IMR-90 (cell line): ENCODE measurements at regions not wholly inside any gene's neighbourhood (a gene's known extent, or its start where the extent isn't known, plus 50 kb on each side); places are given as distances from the start of the nearest gene placed in this dataset.
A peak's percentile ranks its signal among the peaks of the same experiment; 100 is the strongest.

ENCODE experiments used
- ATAC-seq: fragments of 200-7000 bp; cut with Tn5 transposase; 2 replicates; pipeline ENCODE4 v1.9.1; 2020; ENCODE audit warnings: low read depth, mild to moderate bottlenecking, moderate library complexity
- BruUV-seq: library from RNA; stranded (reverse); fragments of 400-500 nt; replicated peaks from 2 replicates; lab custom pipeline; 2021; lab: Mats Ljungman, UMichigan
- CTCF ChIA-PET: fragments of 300-600 bp; formaldehyde crosslinking; extraction: SDS; loops from one replicate; lab custom pipeline; 2021; ENCODE audit warnings: antibody characterized with exemption; lab: Yijun Ruan, JAX
- POLR2A ChIA-PET: fragments of 300-600 bp; sonication (Branson Sonifier 250); formaldehyde crosslinking; loops from one replicate; lab custom pipeline; 2022; ENCODE audit warnings: antibody characterized with exemption; ENCODE audit not compliant: unreplicated experiment; lab: Charles Lee
- DNase-seq: peaks from one replicate; pipeline ENCODE4 v3.0.0; 2013
- H2AFZ ChIP-seq: replicated peaks from 2 replicates; pipeline ENCODE3; 2013; ENCODE audit warnings: low read length, mild to moderate bottlenecking; ENCODE audit not compliant: poor library complexity
- H2AK5ac ChIP-seq: 2 replicates; pipeline ENCODE4 v1.6.1; 2013; ENCODE audit warnings: low read depth, low read length, inconsistent platforms
- H2AK9ac ChIP-seq: replicated peaks from 2 replicates; pipeline ENCODE3; 2013; ENCODE audit warnings: mild to moderate bottlenecking, low read depth, low read length, moderate library complexity; ENCODE audit not compliant: poor library complexity
- H2BK120ac ChIP-seq: 2 replicates; pipeline ENCODE4 v1.6.1; 2013; ENCODE audit warnings: low read depth, low read length, inconsistent platforms
- H2BK15ac ChIP-seq: 3 replicates; pipeline ENCODE4 v1.6.1; 2013; ENCODE audit warnings: low read depth, low read length, inconsistent platforms
- H2BK20ac ChIP-seq: 2 replicates; pipeline ENCODE4 v1.6.1; 2013; ENCODE audit warnings: low read depth, mild to moderate bottlenecking, inconsistent platforms, low read length, moderate library complexity
- H2BK5ac ChIP-seq: 2 replicates; pipeline ENCODE4 v1.6.1; 2013; ENCODE audit warnings: mild to moderate bottlenecking, low read depth, low read length, inconsistent platforms; ENCODE audit not compliant: poor library complexity, severe bottlenecking
- H3K14ac ChIP-seq: replicated peaks from 2 replicates; pipeline ENCODE4 v1.6.1; 2013; ENCODE audit warnings: low read depth, low read length, inconsistent platforms
- H3K18ac ChIP-seq: 2 replicates; pipeline ENCODE4 v1.6.1; 2013; ENCODE audit warnings: low read depth, low read length, control low read depth
- H3K23ac ChIP-seq: 2 replicates; pipeline ENCODE4 v1.6.1; 2013; ENCODE audit warnings: low read depth, low read length, inconsistent platforms
- H3K27ac ChIP-seq: 2 replicates; pipeline ENCODE4 v1.5.1; 2013; ENCODE audit warnings: mild to moderate bottlenecking, control low read depth, low read length; ENCODE audit not compliant: insufficient read depth
- H3K27me3 ChIP-seq: 2 replicates; pipeline ENCODE4 v1.6.1; 2013; ENCODE audit warnings: low read length; ENCODE audit not compliant: control insufficient read depth, insufficient read depth
- H3K36me3 ChIP-seq: 2 replicates; pipeline ENCODE4 v1.6.1; 2013; ENCODE audit warnings: low read length, mixed read lengths; ENCODE audit not compliant: control insufficient read depth, insufficient read depth
- H3K4ac ChIP-seq: 2 replicates; pipeline ENCODE4 v1.6.1; 2013; ENCODE audit warnings: low read depth, low read length, inconsistent platforms
- H3K4me1 ChIP-seq: 2 replicates; pipeline ENCODE4 v1.6.1; 2013; ENCODE audit warnings: low read length, mixed read lengths; ENCODE audit not compliant: control insufficient read depth, insufficient read depth
- H3K4me2 ChIP-seq: 2 replicates; pipeline ENCODE4 v1.6.1; 2013; ENCODE audit warnings: low read depth, mild to moderate bottlenecking, control low read depth, low read length, moderate library complexity
- H3K4me3 ChIP-seq: 2 replicates; pipeline ENCODE4 v1.5.1; 2013; ENCODE audit warnings: low read depth, mild to moderate bottlenecking, control low read depth, low read length, moderate library complexity; ENCODE audit not compliant: insufficient read depth
- H3K56ac ChIP-seq: 2 replicates; pipeline ENCODE4 v1.6.1; 2013; ENCODE audit warnings: low read length, inconsistent platforms; ENCODE audit not compliant: insufficient read depth; ENCODE audit errors: extremely low read depth
- H3K79me1 ChIP-seq, 2 experiments: 2 replicates each; pipeline ENCODE4 v1.6.1; 2013; ENCODE audit warnings: low read length in 2 of 2, inconsistent platforms in 1 of 2, low read depth in 1 of 2
- H3K9ac ChIP-seq: 2 replicates; pipeline ENCODE4 v1.6.1; 2013; ENCODE audit warnings: low read depth, low read length, control low read depth
- H3K9me1 ChIP-seq: 2 replicates; pipeline ENCODE4 v1.6.1; 2013; ENCODE audit warnings: low read length, inconsistent platforms; ENCODE audit not compliant: insufficient read depth
- H3K9me3 ChIP-seq: 2 replicates; pipeline ENCODE4 v1.6.1; 2013; ENCODE audit warnings: low read length; ENCODE audit not compliant: control insufficient read depth, insufficient read depth
- H4K20me1 ChIP-seq: 2 replicates; pipeline ENCODE4 v1.6.1; 2013; ENCODE audit warnings: low read length, inconsistent platforms; ENCODE audit not compliant: insufficient read depth
- H4K5ac ChIP-seq: 2 replicates; pipeline ENCODE4 v1.6.1; 2013; ENCODE audit warnings: mild to moderate bottlenecking, low read depth, low read length, control low read depth
- H4K8ac ChIP-seq, 2 experiments: 2 replicates each; pipeline ENCODE4 v1.6.1; 2013; ENCODE audit warnings: low read depth in 2 of 2, low read length in 2 of 2, control low read depth in 1 of 2, inconsistent platforms in 1 of 2
- H4K91ac ChIP-seq: 2 replicates; pipeline ENCODE4 v1.6.1; 2013; ENCODE audit warnings: low read depth, low read length, inconsistent platforms; ENCODE audit not compliant: insufficient read depth
- BHLHE40 ChIP-seq: fragments of 150-350 bp; IDR thresholded peaks from 2 replicates; pipeline ENCODE4 v1.6.1; 2016; ENCODE audit warnings: mild to moderate bottlenecking, low read depth, low read length
- FOS ChIP-seq: fragments of 150-350 bp; IDR thresholded peaks from 2 replicates; pipeline ENCODE4 v1.6.1; 2016; ENCODE audit warnings: low read depth, low read length
- RCOR1 ChIP-seq: IDR thresholded peaks from 2 replicates; pipeline ENCODE4 v1.6.1; 2012; ENCODE audit warnings: mild to moderate bottlenecking, low read length, improper control_type of control experiment; ENCODE audit not compliant: insufficient replicate concordance
- WGBS, 2 experiments: methylation state at CpG; one replicate each; pipeline versions ENCODE4 v1.1.5 to v1.1.7; 2013; ENCODE audit warnings: missing lambda C conversion rate in 2 of 2; ENCODE audit not compliant: insufficient read length in 1 of 2; ENCODE audit errors: extremely low coverage in 2 of 2; 5-methylcytosine and 5-hydroxymethylcytosine counted together
- dilution Hi-C: fragments of 300-500 bp; cut with HindIII; formaldehyde crosslinking; loops from one replicate; pipeline ENCODE4 v1.14.3; 2018; ENCODE audit warnings: low sequenced_read_pairs; ENCODE audit not compliant: unreplicated experiment
- in situ Hi-C: fragments of 300-500 bp; cut with MboI; formaldehyde crosslinking; loops from 3 replicates; pipeline ENCODE4 v1.14.3; 2019; ENCODE audit warnings: low sequenced_read_pairs, inconsistent platforms, mixed read lengths
- intact Hi-C: fragments of 100-400 bp; cut with micrococcal nuclease; formaldehyde crosslinking; loops from 2 replicates; pipeline ENCODE4 v1.10.0; 2022
- TF ChIP-seq, protein P1 (sequence below): conservative IDR thresholded peaks from 2 replicates; pipeline ENCODE4 v1.5.1; 2012; ENCODE audit warnings: mild to moderate bottlenecking, low read depth, low read length, improper control_type of control experiment

DNA sequence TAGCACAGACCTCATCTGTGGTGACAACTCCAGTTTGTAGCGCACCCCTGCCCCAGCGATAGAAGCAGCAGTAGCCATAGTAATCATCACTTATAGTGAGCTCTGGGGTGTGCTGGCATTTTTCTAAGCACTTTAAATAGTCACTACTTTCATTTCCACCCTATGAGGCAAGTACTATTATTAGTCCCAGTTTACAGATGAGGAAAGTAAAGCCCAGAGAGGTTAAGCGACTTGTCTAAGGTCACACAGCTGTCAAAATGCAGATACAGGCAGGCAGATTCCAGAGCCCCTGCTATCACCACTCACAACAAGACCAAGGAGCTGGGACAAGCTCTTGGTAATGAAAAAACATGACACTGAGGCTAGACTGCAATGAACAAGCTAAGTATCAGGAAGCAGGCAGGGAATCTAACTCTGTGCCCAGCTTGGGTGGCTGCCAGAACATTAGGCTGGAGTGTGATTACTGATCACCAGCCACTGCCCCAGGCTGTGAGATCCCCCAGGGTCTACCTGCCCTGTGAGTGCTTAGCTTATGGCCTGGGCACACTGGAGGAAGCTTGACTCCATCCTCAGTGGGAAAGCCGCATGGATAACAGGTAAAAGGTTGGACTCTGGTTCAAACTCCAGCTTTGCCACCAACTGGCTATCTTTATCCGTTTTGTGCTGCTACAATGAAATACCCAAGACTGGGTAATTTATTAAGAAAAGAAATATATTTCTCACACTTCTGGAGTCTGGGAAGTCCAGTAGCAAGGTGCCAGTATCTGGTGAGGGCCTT is 561.1 kb downstream of the MN1 start:
- POLR2A ChIA-PET: no interaction called here

More for the DNA sequence above, 561.1 kb downstream of the MN1 start:
- H2BK15ac ChIP-seq: peak overlapping the region; percentile 64; the same call in 2 of the 3 replicates
- no peak overlapping the region for H2AFZ ChIP-seq
- H4K20me1 ChIP-seq: no peaks in the 10 kb centered on the region
- dilution Hi-C loops (no loop called here), in situ Hi-C loops (no loop called here), intact Hi-C loops (no loop called here)
- DNase-seq (peak; percentile 12), ATAC-seq (no peak)
- no peak overlapping the region for H3K27ac ChIP-seq
- H3K4ac ChIP-seq: peak overlapping the region; percentile 86
- H3K36me3 ChIP-seq: no peaks in the 10 kb centered on the region
- no peak overlapping the region; the same call in 1 of the 2 replicates for H3K23ac ChIP-seq
- H4K91ac ChIP-seq: peak overlapping the region; percentile 88; the same call in 1 of the 2 replicates
- no peak overlapping the region for H3K18ac ChIP-seq
- TF ChIP-seq, protein P1, sequence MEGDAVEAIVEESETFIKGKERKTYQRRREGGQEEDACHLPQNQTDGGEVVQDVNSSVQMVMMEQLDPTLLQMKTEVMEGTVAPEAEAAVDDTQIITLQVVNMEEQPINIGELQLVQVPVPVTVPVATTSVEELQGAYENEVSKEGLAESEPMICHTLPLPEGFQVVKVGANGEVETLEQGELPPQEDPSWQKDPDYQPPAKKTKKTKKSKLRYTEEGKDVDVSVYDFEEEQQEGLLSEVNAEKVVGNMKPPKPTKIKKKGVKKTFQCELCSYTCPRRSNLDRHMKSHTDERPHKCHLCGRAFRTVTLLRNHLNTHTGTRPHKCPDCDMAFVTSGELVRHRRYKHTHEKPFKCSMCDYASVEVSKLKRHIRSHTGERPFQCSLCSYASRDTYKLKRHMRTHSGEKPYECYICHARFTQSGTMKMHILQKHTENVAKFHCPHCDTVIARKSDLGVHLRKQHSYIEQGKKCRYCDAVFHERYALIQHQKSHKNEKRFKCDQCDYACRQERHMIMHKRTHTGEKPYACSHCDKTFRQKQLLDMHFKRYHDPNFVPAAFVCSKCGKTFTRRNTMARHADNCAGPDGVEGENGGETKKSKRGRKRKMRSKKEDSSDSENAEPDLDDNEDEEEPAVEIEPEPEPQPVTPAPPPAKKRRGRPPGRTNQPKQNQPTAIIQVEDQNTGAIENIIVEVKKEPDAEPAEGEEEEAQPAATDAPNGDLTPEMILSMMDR: no peak
- no peak for TF ChIP-seq BHLHE40
- peak; percentile 65 for TF ChIP-seq RCOR1
- no peak for TF ChIP-seq FOS
- peak overlapping the region; percentile 82 for H2BK20ac ChIP-seq
- no peak overlapping the region for H3K4me2 ChIP-seq
- H3K4me1 ChIP-seq: peaks cover 7% of the 10 kb centered on the region
- no peak overlapping the region for H4K5ac ChIP-seq
- no peak overlapping the region for H3K56ac ChIP-seq
- H2AK5ac ChIP-seq: peak overlapping the region; percentile 33
- H3K9me1 ChIP-seq: 0 out of 2 replicates have a peak, but pooled peaks cover 6% of the 10 kb centered on the region
- no peak overlapping the region for H3K4me3 ChIP-seq
- H4K8ac ChIP-seq: no peak overlapping the region
- peak overlapping the region; percentile 81 for H2BK120ac ChIP-seq
- H3K27me3 ChIP-seq: peaks cover 10% of the 10 kb centered on the region
- H3K9ac ChIP-seq: no peak overlapping the region
- no peak overlapping the region for H3K14ac ChIP-seq
- no TSS peak for BruUV-seq
- no peak overlapping the region for H2BK5ac ChIP-seq
- H3K9me3 ChIP-seq: peaks cover 5% of the 10 kb centered on the region
- CTCF ChIA-PET: no interaction called here
- no peak overlapping the region for H2AK9ac ChIP-seq
- no peaks in the 10 kb centered on the region for H3K79me1 ChIP-seq
- WGBS, 2 experiments: no CpG with 5 or more reads among the region's 5 CpGs
